IPS-11a (cell line): ENCODE measurements at regions not wholly inside any gene's neighbourhood (a gene's known extent, or its start where the extent isn't known, plus 50 kb on each side); places are given as distances from the start of the nearest gene placed in this dataset.
"Not testable (repeated sequence)": the region's sequence is repeated elsewhere in the genome, so short reads cannot be mapped to it uniquely, and the experiment has no call there.

Experiments used
- H3K4me3 ChIP-seq: one replicate; pipeline ENCODE4 v1.5.1; 2013; ENCODE audit warnings: low read depth, low read length, control low read depth

DNA sequence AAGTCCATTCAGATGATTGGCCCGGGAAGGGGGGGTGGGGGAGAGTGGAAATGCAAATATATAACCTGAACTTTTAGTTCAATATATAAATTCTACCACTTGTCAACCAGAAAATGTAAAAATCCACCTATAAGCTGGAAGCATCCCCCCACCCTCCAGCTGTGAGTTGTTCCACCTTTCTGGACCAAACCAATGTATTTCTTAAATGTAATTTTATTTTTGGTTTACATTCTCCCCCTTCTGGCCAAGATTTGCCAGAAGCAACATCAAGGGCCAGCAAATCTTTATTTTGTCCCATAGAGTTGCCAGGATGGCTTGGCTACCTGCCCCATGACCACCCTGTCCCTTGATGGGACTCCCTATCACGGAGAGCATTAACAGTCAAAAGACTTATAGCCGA lies 545.7 kb downstream of the TBL1XR1 start:
- no peak overlapping the region for H3K4me3 ChIP-seq

DNA sequence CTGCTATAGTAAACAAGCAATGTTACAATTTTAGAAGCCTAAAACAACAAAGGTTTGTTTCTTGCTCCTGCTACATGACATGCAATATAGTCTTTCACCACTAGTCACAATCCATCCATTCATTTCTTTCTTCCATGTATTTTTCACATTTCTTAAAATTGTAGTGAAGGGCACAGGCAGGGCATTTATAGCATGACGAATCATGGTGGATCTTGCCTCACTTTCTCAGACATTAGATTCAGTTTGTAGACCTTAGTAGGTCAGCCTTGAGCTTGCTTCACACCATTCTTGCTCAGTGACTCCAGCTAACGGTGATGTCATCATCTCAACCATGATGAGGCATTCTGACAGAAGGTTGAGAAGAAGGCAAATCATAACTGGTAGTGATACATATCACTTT lies 546.8 kb downstream of the TBL1XR1 start:
- no peak overlapping the region for H3K4me3 ChIP-seq

DNA sequence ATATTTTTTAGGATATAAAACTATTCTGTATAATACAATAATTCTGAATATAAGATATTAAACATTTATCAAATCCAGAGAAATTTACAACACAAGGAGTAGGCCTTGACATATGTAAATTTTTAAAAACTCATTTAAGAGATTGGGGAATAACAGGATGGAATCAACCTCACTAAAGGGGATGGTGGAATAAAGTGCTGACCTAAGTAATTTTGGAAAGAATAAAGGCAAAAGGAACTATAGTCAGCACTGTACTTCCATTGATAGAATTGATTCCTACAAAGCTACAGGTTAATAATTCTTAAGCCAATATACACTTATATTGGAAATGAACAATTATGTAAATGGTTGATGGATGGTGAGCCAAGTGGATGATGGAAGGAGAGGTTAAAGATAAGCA lies 549.3 kb downstream of the TBL1XR1 start:
- no peak overlapping the region for H3K4me3 ChIP-seq

DNA sequence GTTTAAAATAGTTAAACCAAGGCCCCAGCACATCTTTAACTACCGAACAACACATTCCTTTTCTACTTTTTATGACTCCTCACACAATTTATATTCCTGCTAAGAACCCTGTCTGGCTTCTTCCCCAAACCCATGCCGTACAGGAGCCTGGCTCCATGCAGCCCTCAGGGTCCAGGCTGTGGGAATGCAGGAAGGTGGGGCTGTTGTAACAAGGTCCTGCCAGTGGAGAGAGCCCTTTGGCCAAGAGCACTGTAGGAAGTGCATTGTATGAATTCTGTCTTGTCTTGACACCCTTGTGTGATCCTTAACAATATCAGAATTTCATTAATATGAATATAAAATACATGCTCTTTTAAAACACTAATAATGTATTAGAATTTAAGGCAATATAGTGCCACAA lies 563.8 kb downstream of the TBL1XR1 start:
- no peak overlapping the region for H3K4me3 ChIP-seq

DNA sequence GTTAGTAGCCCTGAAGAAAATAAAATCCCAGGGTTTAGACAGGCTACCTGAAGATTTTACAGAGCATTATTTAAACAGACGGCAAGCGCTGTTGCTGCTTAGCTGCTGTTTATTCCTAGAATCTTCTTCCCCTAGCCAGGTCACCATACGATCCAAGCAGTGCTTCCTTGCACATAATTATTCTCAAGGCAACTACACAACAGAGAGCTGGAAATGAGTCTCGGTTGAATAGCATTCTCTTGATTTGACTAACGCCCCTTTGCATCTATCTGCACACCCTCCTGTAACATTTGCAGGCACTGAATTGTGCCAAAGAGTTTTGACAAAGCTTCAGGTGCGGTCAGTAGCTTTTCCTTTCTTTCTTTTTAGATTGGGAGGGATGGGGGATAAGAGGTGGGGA lies 564.4 kb downstream of the TBL1XR1 start:
- no peak overlapping the region for H3K4me3 ChIP-seq

DNA sequence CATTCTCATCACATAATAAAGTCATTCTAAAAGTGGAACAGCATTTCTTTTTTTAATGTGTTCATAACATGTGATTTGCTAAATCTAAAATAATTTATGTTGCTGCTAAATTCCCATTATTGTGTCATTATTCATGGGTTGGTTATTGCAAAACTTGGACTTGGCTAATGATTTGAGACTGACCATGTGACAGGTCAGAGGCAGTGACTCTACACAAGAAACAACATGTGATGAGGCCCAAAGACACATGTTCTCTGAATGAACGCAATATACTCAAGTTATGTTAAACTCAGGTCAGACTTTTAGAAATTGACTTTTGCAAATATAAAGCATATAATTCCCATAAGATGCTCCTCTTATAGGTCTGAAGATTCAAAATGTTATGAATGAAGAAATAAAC lies 566.1 kb downstream of the TBL1XR1 start:
- H3K4me3 ChIP-seq: no peak overlapping the region

DNA sequence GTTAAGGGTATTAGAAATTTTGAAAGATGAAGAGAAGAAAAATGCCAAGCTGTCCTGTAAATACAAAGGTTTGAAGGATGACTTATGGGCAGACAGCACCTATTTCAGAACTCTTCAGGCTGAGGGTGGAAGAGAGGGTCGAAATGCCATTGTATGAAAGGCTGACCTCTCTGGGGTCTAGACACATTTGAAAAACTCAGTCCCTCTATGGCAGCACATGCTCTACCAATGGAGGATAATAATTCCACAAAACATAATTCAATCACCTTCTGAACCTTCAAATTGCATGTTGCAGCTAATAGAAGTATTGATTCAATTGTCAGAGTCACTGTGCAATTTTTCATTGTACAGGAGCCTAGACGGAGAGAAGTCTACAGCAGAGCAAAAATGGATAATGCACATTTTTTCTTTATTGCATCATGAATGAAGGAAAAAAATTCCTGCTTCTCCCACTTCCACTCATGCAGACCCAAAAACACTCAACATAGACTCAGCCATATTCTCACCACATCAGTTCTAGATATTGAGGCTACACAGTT lies 569.1 kb downstream of the TBL1XR1 start:
- no peak overlapping the region for H3K4me3 ChIP-seq

DNA sequence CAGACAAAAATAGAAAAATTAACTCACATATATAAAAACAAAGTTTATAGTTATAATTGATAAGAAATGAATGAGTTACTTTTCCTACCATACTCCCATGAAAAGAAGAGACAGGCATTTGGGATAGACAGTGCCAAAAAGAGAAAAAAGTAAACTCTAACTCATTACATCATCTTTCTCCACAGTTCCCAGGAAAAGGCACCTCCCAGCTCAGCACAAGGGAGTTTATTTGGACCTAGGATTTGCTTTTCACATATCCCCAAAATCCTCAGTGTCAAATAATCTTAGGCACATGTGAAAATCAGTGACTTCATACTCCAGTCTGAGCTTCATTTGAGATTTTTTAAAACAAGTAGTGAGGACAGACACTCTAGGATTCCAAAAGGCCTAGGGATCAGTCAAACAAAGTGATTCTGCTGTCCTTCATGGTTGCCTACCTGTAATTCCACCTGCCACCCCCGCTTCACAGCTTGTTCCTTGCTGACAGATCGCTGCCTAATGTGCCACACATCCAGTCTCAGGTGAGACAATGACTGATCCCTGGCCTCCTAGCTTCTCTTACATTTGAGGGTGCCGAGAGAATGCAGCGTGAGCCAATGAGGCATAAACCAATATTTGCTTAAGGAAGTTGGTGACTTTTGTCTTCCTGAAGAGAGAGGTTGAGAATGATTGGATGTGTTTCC lies 573.7 kb downstream of the TBL1XR1 start:
- H3K4me3 ChIP-seq: no peak overlapping the region

DNA sequence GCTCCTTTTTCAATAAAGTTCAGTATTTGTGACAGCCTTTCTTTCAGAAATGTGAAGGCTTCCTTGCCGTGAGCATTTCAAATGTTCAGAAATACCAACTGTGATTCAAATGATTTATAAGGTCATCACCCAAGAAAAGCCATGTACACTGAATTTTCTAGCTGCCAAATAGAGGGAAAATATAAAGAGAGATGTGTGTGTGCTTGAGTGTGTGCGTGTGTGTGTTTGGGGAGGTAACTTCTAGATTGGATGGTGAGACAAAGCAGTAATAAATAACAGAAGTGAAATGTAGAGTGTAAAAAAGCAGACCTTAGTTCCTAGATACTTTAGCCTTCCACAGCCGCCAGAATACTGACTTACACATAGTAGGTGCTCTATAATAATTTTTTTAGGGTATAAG lies 577.4 kb downstream of the TBL1XR1 start:
- H3K4me3 ChIP-seq: no peak overlapping the region

DNA sequence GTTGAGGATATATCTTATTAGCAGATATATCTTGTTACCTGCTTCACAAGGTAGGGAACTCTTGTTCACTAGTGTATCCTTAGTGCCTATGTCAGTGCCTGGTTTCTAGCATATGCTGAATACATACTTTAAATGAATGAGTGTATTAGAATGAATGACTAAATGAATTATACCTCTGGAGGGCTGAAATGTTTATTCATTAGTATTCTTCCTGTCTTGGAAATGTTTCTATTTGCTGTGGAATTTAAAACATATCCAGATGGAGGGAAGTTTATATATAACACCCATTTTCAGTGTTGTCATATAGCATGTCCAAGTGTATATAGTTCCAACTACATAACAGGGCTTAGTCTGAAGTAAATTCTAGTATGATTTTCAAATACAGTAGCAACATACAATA lies 581.5 kb downstream of the TBL1XR1 start:
- no peak overlapping the region for H3K4me3 ChIP-seq

DNA sequence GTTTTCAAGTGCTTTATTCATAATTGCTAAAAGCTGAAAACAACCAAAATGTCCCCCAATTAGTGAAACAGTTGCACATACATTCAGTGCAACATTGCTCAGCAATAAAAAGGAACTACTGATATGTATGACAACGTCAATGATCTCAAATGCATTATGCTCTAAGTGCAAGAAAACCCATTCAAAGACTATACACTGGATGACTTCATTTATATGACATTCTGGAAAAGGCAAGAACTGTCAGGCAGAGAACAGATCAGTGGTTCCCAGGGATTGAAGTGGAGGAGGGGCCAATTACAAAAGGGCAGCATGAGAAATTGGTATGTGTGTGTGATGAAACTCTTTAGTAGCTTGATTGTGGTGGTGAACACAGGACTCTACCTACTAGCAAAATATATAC lies 585.6 kb downstream of the TBL1XR1 start:
- no peak overlapping the region for H3K4me3 ChIP-seq

DNA sequence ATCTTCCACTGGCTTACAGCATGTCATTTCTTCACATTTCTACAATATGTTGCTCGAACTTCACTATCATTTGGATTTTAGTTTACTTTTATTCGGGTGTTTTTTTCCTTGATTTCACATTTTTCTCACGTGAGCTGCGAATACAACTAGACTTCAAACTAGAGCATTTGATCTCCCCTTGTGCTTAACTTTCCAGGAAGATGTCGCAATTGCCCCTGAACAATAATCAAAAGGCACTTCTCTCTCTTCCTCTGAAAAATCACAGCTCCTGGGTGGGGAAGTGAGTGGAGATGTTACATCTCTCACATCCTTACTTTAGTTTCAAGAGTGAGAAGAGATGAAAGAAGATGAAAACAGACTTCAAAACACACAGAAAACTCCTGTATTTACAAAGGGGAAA lies 587.9 kb downstream of the TBL1XR1 start:
- no peak overlapping the region for H3K4me3 ChIP-seq

DNA sequence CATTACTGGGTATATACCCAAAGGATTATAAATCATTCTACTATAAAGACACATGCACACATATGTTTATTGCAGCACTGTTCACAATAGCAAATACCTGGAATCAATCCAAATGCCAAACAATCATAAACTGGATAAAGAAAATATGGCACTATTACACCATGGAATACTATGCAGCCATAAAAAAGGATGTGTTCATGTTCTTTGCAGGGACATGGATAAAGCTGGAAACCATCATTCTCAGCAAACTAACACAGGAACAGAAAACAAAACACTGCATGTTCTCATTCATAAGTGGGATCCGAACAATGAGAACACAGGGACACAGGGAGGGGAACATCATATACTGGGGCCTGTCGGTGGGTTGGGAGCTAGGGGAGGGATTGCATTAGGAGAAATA lies 591.7 kb downstream of the TBL1XR1 start:
- not testable (repeated sequence) for H3K4me3 ChIP-seq

DNA sequence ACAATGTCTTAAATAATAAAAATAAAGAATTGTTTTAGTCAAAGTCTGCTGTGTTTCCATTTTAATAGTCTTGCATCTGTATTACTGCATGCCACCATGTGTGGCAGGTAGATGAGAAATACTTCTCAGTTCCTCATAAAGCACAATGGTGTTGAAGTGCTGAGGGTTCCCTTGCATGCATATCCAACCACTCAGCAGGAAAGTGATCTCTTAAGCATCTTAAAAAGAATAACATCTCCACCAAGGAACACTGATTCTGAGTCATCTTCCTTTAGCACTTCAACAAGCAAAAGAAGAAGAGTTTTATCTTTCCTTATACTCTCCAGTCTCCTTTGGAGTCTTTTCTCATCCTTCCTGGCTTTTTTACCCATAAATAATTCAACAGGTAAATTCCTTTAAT lies 602.0 kb downstream of the TBL1XR1 start:
- H3K4me3 ChIP-seq: no peak overlapping the region

DNA sequence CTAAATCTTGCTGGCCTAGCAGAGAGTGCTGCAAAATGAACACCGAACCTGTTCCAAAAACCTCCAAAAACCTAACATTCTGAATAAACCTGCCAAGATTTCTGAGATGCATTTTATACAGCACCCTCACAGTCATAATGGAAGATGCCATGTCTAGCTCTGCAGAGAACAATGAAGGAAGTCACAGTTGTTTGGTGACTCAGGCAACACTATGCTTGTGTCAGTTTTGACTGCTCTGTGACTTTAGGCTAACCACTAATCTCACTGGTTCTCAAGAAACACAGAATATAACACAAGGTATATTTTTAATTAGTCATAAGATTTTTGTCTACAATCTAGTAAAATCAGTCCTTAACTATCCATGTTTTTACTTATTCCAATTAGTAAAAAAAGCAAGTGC lies 606.6 kb downstream of the TBL1XR1 start:
- no peak overlapping the region for H3K4me3 ChIP-seq

DNA sequence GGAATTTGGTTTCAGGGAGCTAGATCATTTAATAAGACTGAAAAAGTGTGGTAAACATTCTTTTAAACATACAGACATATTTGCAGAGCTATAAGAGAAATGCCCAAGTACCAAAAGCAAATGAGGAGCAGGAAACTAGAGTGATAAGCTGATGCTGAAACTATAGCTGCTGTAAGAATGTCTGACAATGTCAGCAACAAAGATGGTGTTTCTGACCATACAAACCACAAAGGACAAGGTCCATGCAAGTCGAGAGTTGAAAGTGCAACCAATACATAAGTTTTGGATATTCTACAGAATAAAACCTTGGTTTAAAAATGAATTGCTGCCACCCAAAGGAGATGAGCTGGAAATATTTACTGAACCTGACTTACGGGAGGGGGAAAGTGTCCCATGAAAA lies 610.2 kb downstream of the TBL1XR1 start:
- H3K4me3 ChIP-seq: no peak overlapping the region

DNA sequence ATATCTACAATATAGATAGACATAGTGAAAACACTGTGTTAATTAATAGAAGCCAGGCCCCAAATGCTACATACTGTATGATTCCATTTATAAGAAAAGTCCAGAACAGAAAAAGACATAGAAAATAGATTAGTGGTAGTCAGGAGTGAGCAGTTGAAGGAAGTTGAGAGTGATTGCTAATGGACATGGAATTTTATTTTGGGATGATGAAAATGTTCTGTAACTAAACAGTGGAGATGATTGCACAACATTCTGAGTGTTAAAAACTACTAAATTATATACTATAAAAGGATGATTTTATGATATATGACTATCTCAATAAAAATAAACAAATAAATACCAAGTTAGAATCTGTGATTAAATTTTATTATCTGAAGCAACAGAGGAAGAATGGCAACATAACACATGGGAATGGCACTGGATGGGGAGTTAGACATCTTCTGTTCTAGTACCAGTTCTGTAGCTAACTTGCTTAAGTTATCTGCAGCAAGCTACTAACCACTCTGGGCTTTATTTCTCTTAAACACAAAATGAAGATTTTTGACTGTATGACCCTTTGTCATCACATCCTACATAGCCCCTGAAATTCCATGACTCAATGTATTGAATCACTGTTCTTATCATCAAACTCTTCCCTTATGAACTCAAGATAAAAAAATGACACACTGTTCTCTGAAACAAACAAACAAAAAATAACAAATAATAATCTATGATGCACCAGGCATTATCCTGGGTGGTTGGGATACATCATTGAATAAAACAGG lies 612.7 kb downstream of the TBL1XR1 start:
- no peak overlapping the region for H3K4me3 ChIP-seq

DNA sequence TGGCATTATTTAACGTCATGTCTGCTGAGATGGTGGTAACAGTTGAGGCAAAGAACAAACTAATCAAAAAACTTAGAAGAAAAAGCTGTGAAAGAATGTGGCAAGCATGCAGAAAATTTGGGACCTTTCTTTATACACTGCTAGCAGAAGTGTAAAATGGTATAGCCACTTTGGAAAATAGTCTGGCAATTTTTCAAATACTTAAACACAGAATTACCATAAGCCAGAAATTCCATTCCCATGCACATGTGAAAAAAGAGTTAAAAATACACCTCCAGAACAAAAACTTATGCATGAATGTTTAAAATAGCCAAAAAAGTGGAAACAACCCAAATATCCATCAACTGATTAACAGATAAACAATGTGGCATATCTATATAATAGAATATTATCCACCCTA lies 613.3 kb downstream of the TBL1XR1 start:
- no peak overlapping the region for H3K4me3 ChIP-seq

DNA sequence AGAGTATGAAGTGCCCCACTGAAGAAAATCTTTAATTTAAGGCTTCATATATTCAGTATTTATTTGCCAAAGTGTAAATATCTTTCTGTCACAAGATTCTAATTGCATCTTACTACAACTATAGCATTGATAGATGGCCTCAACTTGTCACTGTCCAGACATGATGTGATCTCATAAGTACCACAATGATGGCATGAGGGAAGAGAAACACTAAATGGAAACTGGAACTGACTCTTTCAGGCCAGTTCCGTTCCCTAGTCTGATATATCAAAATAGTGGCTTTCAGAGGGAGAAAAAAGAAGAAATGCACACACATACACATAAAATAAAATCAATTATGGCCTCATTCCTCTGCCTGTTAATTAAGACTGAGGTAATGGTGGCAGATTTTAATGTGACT lies 615.7 kb downstream of the TBL1XR1 start:
- H3K4me3 ChIP-seq: no peak overlapping the region

DNA sequence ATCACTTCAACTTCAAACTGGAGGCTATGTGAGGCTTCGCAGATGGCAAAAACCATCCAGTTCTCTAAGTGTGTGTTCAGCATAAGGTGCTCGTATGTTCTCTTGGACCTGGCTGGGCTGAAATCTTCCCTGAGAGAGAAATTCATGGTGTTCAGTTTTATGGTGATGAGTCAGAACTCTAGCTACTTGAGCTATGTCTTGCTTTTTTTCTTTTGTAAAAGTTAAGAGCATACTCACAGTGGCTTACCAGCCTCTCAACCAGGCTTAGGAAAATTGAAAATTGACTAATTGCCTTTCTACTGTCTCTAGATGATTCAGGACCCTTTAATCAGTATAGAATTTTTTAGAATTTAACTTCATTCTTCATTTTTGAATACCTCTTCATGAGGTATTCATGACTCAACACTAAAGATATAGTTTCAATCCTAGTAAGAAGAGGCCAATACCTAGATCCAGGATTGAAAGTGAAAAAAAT lies 617.5 kb downstream of the TBL1XR1 start:
- H3K4me3 ChIP-seq: no peak overlapping the region

DNA sequence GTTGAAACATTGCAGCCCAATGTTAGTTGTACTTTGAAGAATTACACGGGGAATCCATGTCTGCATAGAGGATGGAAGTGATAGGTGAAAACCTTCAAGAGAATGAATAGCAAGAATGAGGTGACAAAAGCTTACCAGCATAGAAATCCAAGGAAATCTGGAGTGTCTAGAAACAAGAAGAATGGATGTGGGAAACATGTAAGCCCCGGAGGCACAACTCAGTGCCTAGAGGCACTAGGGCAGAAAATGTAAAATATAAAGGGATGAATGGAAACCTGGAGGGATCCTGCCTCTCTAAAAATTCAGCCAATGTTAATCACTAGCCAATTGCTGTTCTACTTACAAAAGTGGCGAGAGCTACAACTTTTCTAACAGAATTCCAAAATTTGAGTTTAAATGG lies 619.0 kb downstream of the TBL1XR1 start:
- no peak overlapping the region for H3K4me3 ChIP-seq

DNA sequence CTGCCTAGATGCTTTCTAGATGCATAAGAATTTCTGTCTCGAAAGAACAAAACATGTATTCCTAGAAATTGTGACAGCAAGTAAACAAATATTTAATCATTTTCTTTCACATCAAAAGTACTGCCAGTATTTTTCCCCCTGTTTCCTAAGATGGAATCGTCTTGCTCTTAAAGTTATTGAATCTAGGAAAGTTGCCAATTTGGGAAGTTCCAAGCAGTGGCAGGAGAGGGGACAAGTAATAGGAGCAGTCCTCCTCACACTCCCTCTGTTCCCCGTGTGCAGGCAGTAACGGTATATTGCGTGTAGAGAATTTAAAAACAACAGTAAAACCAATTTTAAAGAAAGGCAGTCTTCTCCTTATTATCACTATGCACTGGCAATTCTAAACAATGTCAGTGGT lies 619.8 kb downstream of the TBL1XR1 start:
- no peak overlapping the region for H3K4me3 ChIP-seq
